Prostate gland (tissue), 2 donors: ENCODE measurements at regions not wholly inside any gene's neighbourhood (a gene's known extent, or its start where the extent isn't known, plus 50 kb on each side); places are given as distances from the start of the nearest gene placed in this dataset.

Experiments used
- DNase-seq: peaks from one replicate; pipeline ENCODE4 v3.0.0-alpha.2; 2019; ENCODE audit warnings: low spot score
- H3K27ac ChIP-seq, 2 donors: fragments of 200-600 bp; sonication (generic); 2 replicates each; pipeline ENCODE4 v1.5.1; 2017 to 2019
- H3K27me3 ChIP-seq: fragments of 200-600 bp; sonication (generic); replicated peaks from 2 replicates; pipeline ENCODE4 v1.5.1; 2019; ENCODE audit not compliant: insufficient read depth
- H3K36me3 ChIP-seq, 2 donors: fragments of 200-600 bp; sonication (generic); 1 replicate in 1 of 2; 2 replicates in 1 of 2; pipeline versions ENCODE4 v1.5.1 to v1.8.1; 2017 to 2019
- H3K4me1 ChIP-seq: fragments of 200-600 bp; sonication (generic); replicated peaks from 2 replicates; pipeline ENCODE4 v1.5.1; 2019
- H3K4me3 ChIP-seq, 2 donors: fragments of 200-600 bp; sonication (generic); 2 replicates each; pipeline ENCODE4 v1.5.1; 2017 to 2019
- H3K9me3 ChIP-seq: fragments of 200-600 bp; sonication (generic); 2 replicates; pipeline ENCODE4 v1.5.1; 2017
- CTCF ChIP-seq, 4 experiments: fragments of 200-600 bp in 2 of 4; fragments of 450-650 bp in 2 of 4; sonication (generic) in 2 of 4; IDR thresholded peaks; 1 replicate in 3 of 4; 2 replicates in 1 of 4; pipeline ENCODE4 v1.5.1; 2016 to 2019; ENCODE audit warnings: antibody characterized with exemption in 4 of 4, mild to moderate bottlenecking in 2 of 4, moderate library complexity in 2 of 4
- POLR2A ChIP-seq: fragments of 450-650 bp; IDR thresholded peaks from one replicate; pipeline ENCODE4 v1.6.1; 2016; ENCODE audit warnings: antibody characterized with exemption, mild to moderate bottlenecking
- POLR2AphosphoS5 ChIP-seq: sonication (generic); formaldehyde crosslinking; IDR thresholded peaks from one replicate; pipeline ENCODE4 v1.6.1; 2017; ENCODE audit warnings: antibody characterized with exemption
- WGBS: methylation state at CpG from one replicate; pipeline ENCODE4 v1.1.5; 2018; 5-methylcytosine and 5-hydroxymethylcytosine counted together
- intact Hi-C: fragments of 100-400 bp; cut with DNase I; formaldehyde crosslinking; loops from one replicate; pipeline ENCODE4 v1.14.2; 2022

DNA sequence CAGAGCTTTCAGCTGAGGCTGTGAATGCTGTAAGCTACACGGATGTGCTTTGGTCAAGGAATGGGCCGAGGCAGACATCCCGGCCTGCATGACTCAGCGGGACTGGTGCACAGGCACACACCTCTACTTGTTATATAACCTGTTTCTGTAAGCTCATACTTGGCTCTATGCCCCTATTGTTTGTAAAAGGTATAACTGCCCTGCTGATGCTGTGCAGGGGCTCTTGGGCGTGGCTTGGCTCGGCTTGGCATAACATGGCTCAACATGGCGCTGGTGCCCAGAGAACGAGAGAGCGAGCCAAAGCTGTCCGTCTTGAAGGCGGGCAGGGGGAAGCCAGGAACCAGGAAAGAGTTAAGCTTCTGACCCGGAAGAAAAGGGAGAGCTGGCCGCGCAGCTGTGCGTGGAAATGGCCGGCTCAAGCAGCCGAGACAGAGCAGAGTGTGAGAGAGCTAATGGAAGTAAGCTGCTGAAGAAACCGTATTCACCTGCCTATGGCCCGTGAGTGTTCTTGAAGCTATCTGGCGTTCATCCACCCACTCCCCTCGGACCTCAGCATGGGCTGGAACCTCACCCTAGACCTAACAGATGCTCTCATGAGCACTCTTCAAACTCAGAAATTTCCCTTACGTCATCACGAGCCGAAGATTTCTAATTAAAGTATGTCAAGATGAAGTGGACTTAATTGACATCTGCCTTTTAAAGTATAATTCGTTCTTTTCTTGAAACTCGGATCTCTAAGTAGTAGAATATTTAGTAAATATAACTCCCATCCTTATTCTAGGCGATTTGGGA is 286.3 kb upstream of the AGA start:
- TF ChIP-seq POLR2AphosphoS5 (no peak), POLR2A (no peak), CTCF (IDR thresholded peaks at IDR 0.05) (no peak)
- no peak overlapping the region for H3K27ac ChIP-seq
- no peaks in the 10 kb centered on the region for H3K4me1 ChIP-seq
- DNase-seq, result no peak
- no peaks in the 10 kb centered on the region for H3K36me3 ChIP-seq
- H3K9me3 ChIP-seq, result no peaks in the 10 kb centered on the region
- H3K27me3 ChIP-seq, result no peaks in the 10 kb centered on the region
- 69% methylated on average over 27 of the region's 27 CpGs for WGBS
- intact Hi-C loops, result no loop called here
- H3K4me3 ChIP-seq, result no peak overlapping the region

GRCh38 chr4:177729681-177730080 is 287.4 kb upstream of the AGA start:
- H3K4me3 ChIP-seq, result no peak overlapping the region
- TF ChIP-seq POLR2A (no peak), POLR2AphosphoS5 (no peak), CTCF (IDR thresholded peaks at IDR 0.05) (no peak)
- H3K27me3 ChIP-seq, result no peaks in the 10 kb centered on the region
- no peak for DNase-seq
- intact Hi-C loops, result no loop called here
- no peak overlapping the region for H3K27ac ChIP-seq
- no peaks in the 10 kb centered on the region for H3K36me3 ChIP-seq
- 51% methylated on average over 3 of the region's 3 CpGs for WGBS
- H3K4me1 ChIP-seq, result no peaks in the 10 kb centered on the region
- no peaks in the 10 kb centered on the region for H3K9me3 ChIP-seq

GRCh38 chr4:177737387-177737940 is 295.2 kb upstream of the AGA start:
- H3K9me3 ChIP-seq, result no peaks in the 10 kb centered on the region
- TF ChIP-seq POLR2A (no peak), POLR2AphosphoS5 (no peak), CTCF (IDR thresholded peaks at IDR 0.05) (no peak)
- no peak for DNase-seq
- intact Hi-C loops, result no loop called here
- no peak overlapping the region for H3K4me3 ChIP-seq
- no peak overlapping the region for H3K27ac ChIP-seq
- H3K4me1 ChIP-seq, result no peaks in the 10 kb centered on the region
- H3K27me3 ChIP-seq, result no peaks in the 10 kb centered on the region
- 87% methylated on average over 2 of the region's 2 CpGs for WGBS
- no peaks in the 10 kb centered on the region for H3K36me3 ChIP-seq

- Histone ChIP-seq H3K9me3 (no peaks in the 10 kb centered on the region), H3K27me3 (no peaks in the 10 kb centered on the region), H3K4me1 (no peaks in the 10 kb centered on the region), H3K4me3 (no peak overlapping the region), H3K36me3 (no peaks in the 10 kb centered on the region), H3K27ac (no peak overlapping the region)
- WGBS, result 20% methylated on average over 1 of the region's 1 CpG
- intact Hi-C loops, result no loop called here
- TF ChIP-seq POLR2AphosphoS5 (no peak), POLR2A (no peak), CTCF (IDR thresholded peaks at IDR 0.05) (no peak)
- DNase-seq, result no peak
Measured at GRCh38 chr4:177740563-177740962, 298.3 kb upstream of the AGA start.

DNA sequence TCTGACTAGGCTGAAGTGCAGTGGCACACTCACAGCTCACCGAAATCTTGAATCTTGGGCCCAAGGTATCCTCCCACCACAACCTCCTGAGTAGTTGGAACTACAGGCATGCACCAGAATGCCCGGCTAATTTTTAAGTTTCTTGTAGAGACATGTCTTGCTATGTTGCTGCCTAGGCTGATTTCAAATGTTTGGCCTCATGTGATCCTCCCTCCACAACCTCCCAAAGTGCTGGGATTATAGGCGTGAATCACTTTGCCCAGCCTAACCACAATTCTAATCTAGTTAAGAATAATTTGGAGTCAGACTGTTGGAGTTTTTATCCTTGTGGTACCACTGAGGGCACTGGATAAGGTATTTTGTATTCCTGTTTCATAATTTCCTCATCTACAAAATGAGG is 317.5 kb upstream of the AGA start:
- no peak overlapping the region for H3K4me3 ChIP-seq
- intact Hi-C loops, result no loop called here
- no peaks in the 10 kb centered on the region for H3K36me3 ChIP-seq
- H3K9me3 ChIP-seq, result no peaks in the 10 kb centered on the region
- no peaks in the 10 kb centered on the region for H3K4me1 ChIP-seq
- no peak for DNase-seq
- WGBS, result 73% methylated on average over 3 of the region's 3 CpGs
- no peaks in the 10 kb centered on the region for H3K27me3 ChIP-seq
- no peak overlapping the region for H3K27ac ChIP-seq
- TF ChIP-seq POLR2AphosphoS5 (no peak), POLR2A (no peak), CTCF (IDR thresholded peaks at IDR 0.05) (no peak)
